ENCODE measurements at regions not wholly inside any gene's neighbourhood (a gene's known extent, or its start where the extent isn't known, plus 50 kb on each side); places are given as distances from the start of the nearest gene placed in this dataset.

DNA sequence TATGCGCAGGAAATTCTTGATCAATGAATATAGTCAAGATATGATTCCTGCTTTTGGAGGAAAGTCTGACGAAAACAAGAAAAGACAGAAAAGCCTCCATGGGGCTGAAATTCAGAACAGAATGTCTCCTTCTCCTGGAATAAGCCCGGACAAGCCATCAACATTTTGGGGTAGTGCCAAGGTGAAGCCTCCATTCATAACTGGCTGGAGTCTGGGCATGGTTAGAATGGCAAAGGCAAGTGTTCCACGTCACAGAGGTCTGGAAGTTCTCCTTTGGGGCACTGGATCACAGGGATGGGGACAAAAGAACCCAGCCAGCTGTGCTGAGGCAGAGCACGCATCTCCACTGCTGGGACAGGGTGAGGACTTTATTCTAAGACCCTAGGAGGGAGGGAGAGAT lies 505.7 kb downstream of the CMPK2 start:
- H3K4me3 ChIP-seq (ENCODE audit: low read depth, low read length) = no peak overlapping the region
- no peak for TF ChIP-seq CTCF (IDR thresholded peaks at IDR 0.05; ENCODE audit: low read depth, low read length, missing control alignments)
- no peak for DNase-seq (ENCODE audit: low read depth)

DNA sequence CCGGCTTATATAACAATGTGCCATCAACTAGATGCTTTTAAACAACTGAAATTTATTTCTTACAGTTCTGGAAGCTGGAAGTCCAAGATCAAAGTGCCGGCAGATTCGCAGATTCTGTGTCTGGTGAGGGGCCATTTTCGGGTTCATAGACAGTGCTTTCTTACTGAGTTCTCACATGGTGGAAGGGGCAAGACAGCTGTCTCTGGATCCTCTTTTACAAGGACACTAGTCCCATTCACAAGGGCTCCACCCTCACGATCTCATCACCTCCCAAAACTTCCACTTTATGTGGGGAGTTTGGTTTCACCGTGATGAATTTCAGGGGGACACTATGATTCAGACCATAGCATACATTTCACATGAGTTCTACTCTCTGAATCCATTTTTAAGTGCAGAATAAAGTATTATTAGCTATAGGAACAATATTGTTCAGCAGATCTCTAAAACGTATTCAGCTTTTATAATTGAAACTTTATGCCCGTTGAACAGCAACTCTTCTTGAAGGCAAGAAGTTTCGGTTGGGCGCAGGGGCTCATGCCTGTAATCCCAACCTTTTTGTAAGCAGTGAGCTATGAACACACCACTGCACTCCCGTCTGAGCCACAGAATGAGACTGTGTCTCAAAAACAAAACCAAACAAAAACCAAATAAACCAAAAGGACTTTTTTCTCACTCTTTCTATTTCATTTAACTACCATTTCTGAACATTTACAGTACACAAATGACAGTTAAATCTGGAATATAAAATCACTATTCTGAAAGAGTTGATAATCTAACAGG lies 502.8 kb downstream of the CMPK2 start:
- no peak for TF ChIP-seq CTCF (IDR thresholded peaks at IDR 0.05; ENCODE audit: low read depth, low read length, missing control alignments)
- H3K4me3 ChIP-seq (ENCODE audit: low read depth, low read length) = no peak overlapping the region
- DNase-seq (ENCODE audit: low read depth) = no peak

GRCh38 chr2:6368281-6368680 lies 497.4 kb downstream of the CMPK2 start:
- no peak for TF ChIP-seq CTCF (IDR thresholded peaks at IDR 0.05; ENCODE audit: low read depth, low read length, missing control alignments)
- no peak for DNase-seq (ENCODE audit: low read depth)
- no peak overlapping the region for H3K4me3 ChIP-seq (ENCODE audit: low read depth, low read length)

DNA sequence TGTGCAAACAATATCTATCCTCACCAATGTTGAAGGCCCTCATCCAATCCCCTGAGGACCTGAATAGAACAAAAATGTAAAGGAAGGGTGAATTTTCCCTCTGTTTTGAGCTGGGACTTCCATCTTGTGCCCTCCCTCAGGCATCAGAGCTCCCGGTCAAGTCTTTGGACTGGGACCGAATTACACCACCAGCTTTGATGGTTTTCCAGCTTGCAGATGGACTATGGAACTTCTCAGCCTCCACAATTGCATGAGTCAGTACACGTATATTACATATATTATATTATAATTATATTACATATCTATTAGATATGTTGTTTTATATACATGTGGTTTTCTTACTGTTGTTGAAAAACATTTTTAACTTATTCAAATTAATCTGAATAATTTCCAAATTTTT lies 496.4 kb downstream of the CMPK2 start:
- no peak overlapping the region for H3K4me3 ChIP-seq (ENCODE audit: low read depth, low read length)
- TF ChIP-seq CTCF (IDR thresholded peaks at IDR 0.05; ENCODE audit: low read depth, low read length, missing control alignments) = no peak
- DNase-seq (ENCODE audit: low read depth) = no peak

- DNase-seq (ENCODE audit: low read depth) = no peak
- no peak for TF ChIP-seq CTCF (IDR thresholded peaks at IDR 0.05; ENCODE audit: low read depth, low read length, missing control alignments)
- no peak overlapping the region for H3K4me3 ChIP-seq (ENCODE audit: low read depth, low read length)
Measured at GRCh38 chr2:6370753-6371551, 494.8 kb downstream of the CMPK2 start.

DNA sequence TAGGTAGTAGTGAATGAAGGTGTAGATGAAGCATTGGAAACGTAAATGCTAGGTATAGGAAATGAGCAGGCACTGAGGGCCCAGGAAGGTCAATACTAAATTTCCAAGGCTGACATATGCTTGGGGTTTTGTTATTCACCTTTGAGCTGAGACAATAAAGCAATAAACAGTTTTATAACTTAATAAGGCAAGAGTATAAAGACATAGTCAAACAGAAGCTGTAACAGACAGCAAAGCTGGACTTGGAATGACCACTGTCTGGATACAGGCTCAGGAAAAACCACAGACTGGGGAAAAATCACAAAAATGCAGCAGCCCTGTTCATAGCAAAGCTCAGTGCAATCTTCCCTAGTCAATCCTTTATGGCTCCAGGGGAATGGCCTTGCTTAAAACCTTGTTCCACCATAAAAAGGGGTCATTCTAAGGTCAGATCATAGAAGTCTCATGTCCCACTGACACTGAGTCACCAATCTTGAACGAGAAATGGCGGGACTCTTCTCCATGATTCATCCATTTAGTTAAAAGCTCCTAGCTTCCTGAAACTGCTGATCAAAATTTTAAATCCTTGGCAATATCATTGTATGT lies 493.3 kb downstream of the CMPK2 start:
- DNase-seq (ENCODE audit: low read depth) = no peak
- no peak for TF ChIP-seq CTCF (IDR thresholded peaks at IDR 0.05; ENCODE audit: low read depth, low read length, missing control alignments)
- no peak overlapping the region for H3K4me3 ChIP-seq (ENCODE audit: low read depth, low read length)

Data from GM12864 (cell line).